ENCODE measurements at regions not wholly inside any gene's neighbourhood (a gene's known extent, or its start where the extent isn't known, plus 50 kb on each side); places are given as distances from the start of the nearest gene placed in this dataset.

DNA sequence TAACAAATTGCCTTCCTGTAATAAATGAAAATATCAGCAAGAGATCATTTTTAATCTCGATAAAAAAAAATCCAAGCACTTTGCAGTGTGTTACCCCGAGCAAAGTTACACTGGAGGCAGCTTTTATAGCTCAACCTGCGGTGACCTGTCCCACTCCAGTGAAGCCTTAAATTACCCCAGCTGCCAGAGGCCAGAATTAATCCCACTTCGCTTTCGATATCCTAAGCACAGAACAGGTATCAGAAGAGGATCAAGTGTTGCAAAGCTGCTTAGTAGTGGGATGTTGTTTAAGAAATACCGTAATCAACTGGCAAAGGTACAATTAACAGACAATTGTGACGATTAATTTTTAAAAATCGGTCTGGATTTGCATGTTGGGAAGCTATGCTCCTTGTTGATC, 314.0 kb downstream of the AGTPBP1 start:
- Histone ChIP-seq H3K4me3 (no peak overlapping the region), H3K27ac (no peak overlapping the region), H3K9me3 (no peaks in the 10 kb centered on the region), H3K27me3 (peaks cover 7% of the 10 kb centered on the region), H3K36me3 (no peaks in the 10 kb centered on the region), H3K4me1 (peaks cover 18% of the 10 kb centered on the region)
- WGBS: 74% methylated on average over 8 of the region's 8 CpGs
- TF ChIP-seq, protein P1, sequence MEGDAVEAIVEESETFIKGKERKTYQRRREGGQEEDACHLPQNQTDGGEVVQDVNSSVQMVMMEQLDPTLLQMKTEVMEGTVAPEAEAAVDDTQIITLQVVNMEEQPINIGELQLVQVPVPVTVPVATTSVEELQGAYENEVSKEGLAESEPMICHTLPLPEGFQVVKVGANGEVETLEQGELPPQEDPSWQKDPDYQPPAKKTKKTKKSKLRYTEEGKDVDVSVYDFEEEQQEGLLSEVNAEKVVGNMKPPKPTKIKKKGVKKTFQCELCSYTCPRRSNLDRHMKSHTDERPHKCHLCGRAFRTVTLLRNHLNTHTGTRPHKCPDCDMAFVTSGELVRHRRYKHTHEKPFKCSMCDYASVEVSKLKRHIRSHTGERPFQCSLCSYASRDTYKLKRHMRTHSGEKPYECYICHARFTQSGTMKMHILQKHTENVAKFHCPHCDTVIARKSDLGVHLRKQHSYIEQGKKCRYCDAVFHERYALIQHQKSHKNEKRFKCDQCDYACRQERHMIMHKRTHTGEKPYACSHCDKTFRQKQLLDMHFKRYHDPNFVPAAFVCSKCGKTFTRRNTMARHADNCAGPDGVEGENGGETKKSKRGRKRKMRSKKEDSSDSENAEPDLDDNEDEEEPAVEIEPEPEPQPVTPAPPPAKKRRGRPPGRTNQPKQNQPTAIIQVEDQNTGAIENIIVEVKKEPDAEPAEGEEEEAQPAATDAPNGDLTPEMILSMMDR (IDR thresholded peaks at IDR 0.05): no peak
- TF ChIP-seq POLR2A (IDR thresholded peaks at IDR 0.05) (no peak), POLR2AphosphoS5 (IDR thresholded peaks at IDR 0.05) (no peak), EP300 (IDR thresholded peaks at IDR 0.05) (no peak)
- DNase-seq (ENCODE audit: low spot score in 2 of 2): no peak

DNA sequence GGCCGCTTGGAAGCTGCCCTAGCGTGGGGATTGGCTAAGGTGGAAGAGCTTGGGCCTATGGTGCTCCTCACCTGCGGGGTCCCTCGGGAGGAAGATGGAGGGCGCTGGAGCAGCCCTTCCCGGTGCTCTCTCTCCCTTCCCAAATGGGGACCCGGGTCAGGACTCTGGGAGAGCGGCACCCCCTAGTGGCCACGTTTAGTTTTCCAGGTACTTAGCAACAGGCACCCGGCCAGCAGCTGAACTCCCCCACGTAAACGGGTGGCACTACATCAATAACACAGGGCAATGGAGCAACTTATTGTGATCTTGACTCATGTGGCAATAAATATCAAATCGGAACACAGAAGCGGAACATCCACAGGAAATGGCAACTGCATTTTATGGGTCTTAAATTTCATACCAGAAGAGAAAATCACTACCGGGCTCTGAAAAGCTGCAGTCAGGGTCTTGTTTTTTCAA, 316.6 kb downstream of the AGTPBP1 start:
- Histone ChIP-seq H3K27ac (no peak overlapping the region), H3K36me3 (no peaks in the 10 kb centered on the region), H3K27me3 (peaks cover 7% of the 10 kb centered on the region), H3K4me3 (no peak overlapping the region), H3K9me3 (no peaks in the 10 kb centered on the region), H3K4me1 (peaks cover 4% of the 10 kb centered on the region)
- no peak for DNase-seq (ENCODE audit: low spot score in 2 of 2)
- TF ChIP-seq, protein P1 (IDR thresholded peaks at IDR 0.05): peak; percentile 13 to 51
- no peak for TF ChIP-seq POLR2AphosphoS5 (IDR thresholded peaks at IDR 0.05)
- 22% methylated on average over 15 of the region's 15 CpGs for WGBS

DNA sequence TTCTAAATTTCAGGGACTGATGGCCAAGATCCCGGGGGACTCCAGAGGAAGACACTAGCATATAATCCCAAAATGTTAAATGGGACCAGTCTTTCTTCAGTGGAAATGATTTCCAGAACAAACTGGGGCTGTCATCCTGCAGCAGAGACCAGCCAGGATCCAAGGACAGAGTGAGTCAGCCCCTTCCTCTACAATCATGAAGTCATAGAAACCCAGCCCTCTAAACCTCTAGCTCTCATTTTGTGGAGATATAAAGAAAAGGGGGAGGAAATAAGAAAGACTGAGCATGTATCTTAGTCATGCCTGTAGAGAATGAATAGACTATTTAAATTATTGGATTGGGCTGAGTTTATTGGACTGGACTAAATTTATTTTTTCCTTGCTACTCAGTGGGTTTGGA, 318.3 kb downstream of the AGTPBP1 start:
- DNase-seq (ENCODE audit: low spot score in 2 of 2): no peak
- Histone ChIP-seq H3K27ac (no peak overlapping the region), H3K27me3 (peaks cover 4% of the 10 kb centered on the region), H3K4me1 (peaks cover 4% of the 10 kb centered on the region), H3K36me3 (no peaks in the 10 kb centered on the region), H3K4me3 (no peak overlapping the region), H3K9me3 (no peaks in the 10 kb centered on the region)
- WGBS: 100% methylated on average over 1 of the region's 1 CpG
- no peak for TF ChIP-seq POLR2A (IDR thresholded peaks at IDR 0.05)
- no peak for TF ChIP-seq EP300 (IDR thresholded peaks at IDR 0.05)
- TF ChIP-seq, protein P1 (IDR thresholded peaks at IDR 0.05): no peak
- no peak for TF ChIP-seq POLR2AphosphoS5 (IDR thresholded peaks at IDR 0.05)

DNA sequence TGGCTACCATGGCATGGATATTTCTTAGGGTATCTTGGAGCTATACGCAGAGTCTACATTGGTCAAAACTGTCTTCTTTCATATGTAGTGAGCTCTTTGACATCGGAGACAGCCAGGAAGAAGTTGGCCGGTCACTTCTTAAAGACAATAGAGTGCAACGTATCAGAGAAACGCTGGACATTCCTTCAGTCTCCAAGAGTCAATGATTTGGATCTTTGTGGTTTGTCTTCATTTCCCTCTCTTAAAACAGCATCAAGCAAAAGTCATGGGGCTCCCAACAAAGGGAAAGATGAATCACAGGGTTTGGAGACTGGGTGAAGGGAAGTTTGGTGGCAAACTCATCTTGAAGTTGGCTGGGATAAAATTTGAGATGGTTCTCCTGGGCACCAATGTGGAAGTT, 320.1 kb downstream of the AGTPBP1 start:
- H3K9me3 ChIP-seq: no peaks in the 10 kb centered on the region
- TF ChIP-seq POLR2A (IDR thresholded peaks at IDR 0.05) (no peak), EP300 (IDR thresholded peaks at IDR 0.05) (no peak), POLR2AphosphoS5 (IDR thresholded peaks at IDR 0.05) (no peak)
- TF ChIP-seq, protein P1 (IDR thresholded peaks at IDR 0.05): no peak
- H3K4me1 ChIP-seq: peaks cover 4% of the 10 kb centered on the region
- 97% methylated on average over 5 of the region's 5 CpGs for WGBS
- H3K36me3 ChIP-seq: no peaks in the 10 kb centered on the region
- no peak for DNase-seq (ENCODE audit: low spot score in 2 of 2)
- H3K27ac ChIP-seq: no peak overlapping the region
- no peak overlapping the region for H3K4me3 ChIP-seq
- H3K27me3 ChIP-seq: no peaks in the 10 kb centered on the region

DNA sequence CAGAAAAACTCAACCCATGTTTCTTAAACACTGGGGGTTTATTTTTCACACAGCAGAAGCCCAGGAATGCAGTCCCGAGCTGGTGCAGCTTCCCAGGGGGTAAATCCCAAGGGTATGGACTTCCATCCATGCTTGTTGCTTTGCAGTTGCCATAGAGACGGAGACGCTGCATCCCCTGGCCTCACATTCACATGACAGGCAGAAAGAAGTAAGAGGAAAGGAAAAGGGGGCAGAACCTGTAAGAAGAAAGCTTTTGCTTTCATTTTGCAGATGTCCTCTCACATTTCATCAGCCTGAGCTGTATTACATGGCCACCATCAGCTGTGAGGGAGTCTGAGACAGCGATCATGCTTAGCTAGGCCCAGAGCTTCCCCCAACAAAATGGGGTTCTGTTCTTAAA, 321.0 kb downstream of the AGTPBP1 start:
- 48% methylated on average over 4 of the region's 4 CpGs for WGBS
- peaks cover 4% of the 10 kb centered on the region for H3K4me1 ChIP-seq
- DNase-seq (ENCODE audit: low spot score in 2 of 2): no peak
- TF ChIP-seq POLR2AphosphoS5 (IDR thresholded peaks at IDR 0.05) (no peak), POLR2A (IDR thresholded peaks at IDR 0.05) (no peak)
- no peak overlapping the region for H3K4me3 ChIP-seq
- no peaks in the 10 kb centered on the region for H3K9me3 ChIP-seq
- no peaks in the 10 kb centered on the region for H3K36me3 ChIP-seq
- no peaks in the 10 kb centered on the region for H3K27me3 ChIP-seq
- H3K27ac ChIP-seq: no peak overlapping the region

DNA sequence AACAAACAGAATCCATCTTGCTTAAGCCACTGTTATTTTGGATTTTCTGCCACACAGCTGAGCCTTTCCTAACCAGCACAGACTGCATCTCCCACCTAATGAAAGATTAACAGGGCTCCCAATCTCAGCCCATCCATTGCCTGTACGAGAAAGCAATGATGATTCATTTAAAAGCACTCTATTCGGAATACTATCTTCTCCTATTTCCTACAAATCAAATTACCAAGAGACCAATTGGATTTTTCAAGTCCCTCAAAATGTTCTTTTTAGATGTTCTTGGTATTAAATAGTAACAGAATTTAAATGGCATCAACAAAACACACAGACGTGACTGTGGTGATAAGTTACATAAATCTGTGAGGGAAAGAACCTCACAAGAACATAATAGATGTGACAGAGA, 324.1 kb downstream of the AGTPBP1 start:
- no peak for DNase-seq (ENCODE audit: low spot score in 2 of 2)
- H3K36me3 ChIP-seq: no peaks in the 10 kb centered on the region
- TF ChIP-seq POLR2A (IDR thresholded peaks at IDR 0.05) (no peak), EP300 (IDR thresholded peaks at IDR 0.05) (no peak), POLR2AphosphoS5 (IDR thresholded peaks at IDR 0.05) (no peak)
- TF ChIP-seq, protein P1 (IDR thresholded peaks at IDR 0.05): no peak
- no peaks in the 10 kb centered on the region for H3K27me3 ChIP-seq
- WGBS: 87% methylated on average over 3 of the region's 3 CpGs
- no peak overlapping the region for H3K4me3 ChIP-seq
- H3K9me3 ChIP-seq: no peaks in the 10 kb centered on the region
- no peaks in the 10 kb centered on the region for H3K4me1 ChIP-seq
- no peak overlapping the region for H3K27ac ChIP-seq
